BLaER1 treated with 17β-estradiol and CSF1 and Interleukin-3, amounts not matched to agents 10 nM and 100 nM (cell line): ENCODE measurements at regions not wholly inside any gene's neighbourhood (a gene's known extent, or its start where the extent isn't known, plus 50 kb on each side); places are given as distances from the start of the nearest gene placed in this dataset.
"Not testable (repeated sequence)": the region's sequence is repeated elsewhere in the genome, so short reads cannot be mapped to it uniquely, and the experiment has no call there.

Source experiments
- H3K27ac ChIP-seq, 11 experiments: shearing (Covaris generic); formaldehyde crosslinking; 2 replicates each; pipeline ENCODE4 v1.8.1; 2022
- H3K27me3 ChIP-seq, 11 experiments: shearing (Covaris generic); formaldehyde crosslinking; 2 replicates each; pipeline ENCODE4 v1.8.1; 2022
- H3K36me3 ChIP-seq, 11 experiments: shearing (Covaris generic); formaldehyde crosslinking; 2 replicates each; pipeline ENCODE4 v1.8.1; 2022
- H3K4me1 ChIP-seq, 10 experiments: shearing (Covaris generic); formaldehyde crosslinking; 2 replicates each; pipeline ENCODE4 v1.8.1; 2022
- H3K4me2 ChIP-seq, 11 experiments: shearing (Covaris generic); formaldehyde crosslinking; 2 replicates each; pipeline ENCODE4 v1.8.1; 2022
- H3K4me3 ChIP-seq, 10 experiments: shearing (Covaris generic); formaldehyde crosslinking; 2 replicates each; pipeline ENCODE4 v1.8.1; 2022
- H3K9ac ChIP-seq, 11 experiments: shearing (Covaris generic); formaldehyde crosslinking; 2 replicates each; pipeline ENCODE4 v1.8.1; 2022
- H3K9me3 ChIP-seq, 11 experiments: shearing (Covaris generic); formaldehyde crosslinking; replicated peaks in 1 of 11; 2 replicates each; pipeline ENCODE4 v1.8.1; 2022
- H4K20me1 ChIP-seq, 11 experiments: shearing (Covaris generic); formaldehyde crosslinking; 2 replicates each; pipeline ENCODE4 v1.8.1; 2022
- Cebpa-rat ChIP-seq, 11 experiments: shearing (Covaris generic); IDR thresholded peaks; 2 replicates each; pipeline ENCODE4 v1.8.1; 2022

DNA sequence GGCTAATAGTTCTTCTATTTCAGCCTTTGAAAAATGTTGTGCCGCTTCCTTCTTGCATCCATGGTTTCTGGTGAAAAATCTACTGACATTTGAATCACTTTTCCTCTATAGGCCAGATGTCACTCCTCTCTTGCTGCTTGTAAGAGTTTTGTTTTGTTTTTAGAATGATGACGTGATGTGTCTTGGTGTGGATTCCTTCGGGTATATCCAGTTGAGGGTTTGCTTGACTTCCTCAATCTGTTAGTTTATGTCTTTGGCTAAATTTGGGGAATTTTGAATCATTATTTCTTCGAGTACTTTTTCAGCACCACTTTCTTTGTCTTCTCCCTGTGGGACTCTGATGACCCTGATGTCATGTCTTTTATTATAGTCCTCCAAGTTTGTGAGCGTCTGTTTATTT, 175.5 kb downstream of the MYLK4 start:
- no peak for TF ChIP-seq Cebpa-rat (IDR thresholded peaks at IDR 0.05)
- Histone ChIP-seq H4K20me1 (no peaks in the 10 kb centered on the region), H3K9ac (no peak overlapping the region), H3K9me3 (peaks cover 8 to 39% (median 23%) of the 10 kb centered on the region in 11 experiments; a peak in 17 of 22 replicates), H3K27me3 (no peaks in the 10 kb centered on the region), H3K4me3 (no peak overlapping the region), H3K4me1 (peaks cover 0 to 30% (median 16%) of the 10 kb centered on the region in 10 experiments; a peak in 15 of 20 replicates), H3K4me2 (peak overlapping the region in 5 of 11 experiments; percentile 1 to 65 (median 25); a peak in 8 of 22 replicates), H3K27ac (no peak overlapping the region), H3K36me3 (no peaks in the 10 kb centered on the region)

- H3K9me3 ChIP-seq, result peaks cover 16 to 40% (median 27%) of the 10 kb centered on the region in 11 experiments
- H3K9ac ChIP-seq, H3K4me2 ChIP-seq, H3K36me3 ChIP-seq, H3K27ac ChIP-seq, H3K27me3 ChIP-seq, H3K4me3 ChIP-seq, H4K20me1 ChIP-seq: not testable (repeated sequence)
- H3K4me1 ChIP-seq, result peaks cover 0 to 13% (median 8%) of the 10 kb centered on the region in 10 experiments; a peak in 10 of 20 replicates
These were observed 181.3 kb downstream of the MYLK4 start for GRCh38 chr6:2569420-2569819.

DNA sequence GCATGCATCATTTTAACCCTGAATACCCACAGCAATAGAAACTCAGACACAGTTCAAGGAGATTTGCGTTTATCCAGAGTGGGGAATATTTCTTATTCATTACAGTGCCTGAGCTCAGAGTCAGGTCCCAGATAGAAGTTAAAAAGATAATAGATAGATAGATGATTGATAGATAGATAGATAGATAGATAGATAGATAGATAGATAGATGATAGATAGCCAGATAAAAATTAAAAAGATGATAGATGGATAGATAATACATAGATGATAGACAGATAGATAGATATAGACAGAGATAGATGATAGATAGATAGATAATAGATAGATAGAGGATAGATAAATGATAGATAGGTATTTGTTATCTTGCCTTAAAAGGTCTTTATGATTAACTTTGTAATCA, 184.7 kb downstream of the MYLK4 start:
- no peaks in the 10 kb centered on the region for H3K36me3 ChIP-seq
- no peak overlapping the region for H3K4me2 ChIP-seq
- no peak for TF ChIP-seq Cebpa-rat (IDR thresholded peaks at IDR 0.05)
- no peaks in the 10 kb centered on the region for H3K27me3 ChIP-seq
- H3K9me3 ChIP-seq, result peaks cover 7 to 31% (median 16%) of the 10 kb centered on the region in 11 experiments
- H3K4me3 ChIP-seq, result no peak overlapping the region
- H3K9ac ChIP-seq, result no peak overlapping the region
- no peaks in the 10 kb centered on the region for H4K20me1 ChIP-seq
- no peak overlapping the region for H3K27ac ChIP-seq
- no peaks in the 10 kb centered on the region for H3K4me1 ChIP-seq

- no peaks in the 10 kb centered on the region for H3K27me3 ChIP-seq
- TF ChIP-seq Cebpa-rat (IDR thresholded peaks at IDR 0.05), result no peak
- H3K27ac ChIP-seq, result no peak overlapping the region
These were observed 185.2 kb downstream of the MYLK4 start for GRCh38 chr6:2565499-2565898.

DNA sequence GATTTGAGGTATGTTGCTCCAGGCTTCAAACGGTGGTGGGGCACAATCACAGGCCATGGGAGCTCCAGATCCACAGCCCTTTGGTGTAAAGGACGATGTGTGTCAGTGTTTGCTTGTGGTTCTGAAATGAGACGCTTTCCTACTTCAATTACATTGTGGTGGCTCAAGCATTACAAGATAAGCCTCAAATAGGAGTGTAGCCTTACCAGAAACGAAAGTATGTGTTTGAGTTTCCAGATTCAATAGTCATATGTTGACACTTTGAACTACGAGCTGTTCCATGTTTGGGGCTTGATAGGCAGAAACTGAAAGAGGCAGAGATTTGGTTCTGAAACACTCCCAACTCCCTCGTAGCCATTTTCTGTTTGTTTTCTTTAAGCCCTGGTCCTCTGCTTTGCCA, 187.1 kb downstream of the MYLK4 start:
- no peaks in the 10 kb centered on the region for H3K4me1 ChIP-seq
- H3K4me3 ChIP-seq, result no peak overlapping the region
- H3K9me3 ChIP-seq, result peaks cover 0 to 15% (median 0%) of the 10 kb centered on the region in 11 experiments; a peak in 1 of 22 replicates
- H3K27me3 ChIP-seq, result no peaks in the 10 kb centered on the region
- no peak overlapping the region for H3K4me2 ChIP-seq
- no peak overlapping the region for H3K9ac ChIP-seq
- H4K20me1 ChIP-seq, result no peaks in the 10 kb centered on the region
- TF ChIP-seq Cebpa-rat (IDR thresholded peaks at IDR 0.05), result no peak
- no peaks in the 10 kb centered on the region for H3K36me3 ChIP-seq
- no peak overlapping the region for H3K27ac ChIP-seq

More at GRCh38 chr6:2565499-2565898, 185.2 kb downstream of the MYLK4 start:
- Histone ChIP-seq H3K9ac (no peak overlapping the region), H3K4me1 (no peaks in the 10 kb centered on the region), H3K36me3 (no peaks in the 10 kb centered on the region), H3K4me2 (no peak overlapping the region), H4K20me1 (no peaks in the 10 kb centered on the region), H3K9me3 (peaks cover 7 to 30% (median 12%) of the 10 kb centered on the region in 11 experiments; a peak in 21 of 22 replicates), H3K4me3 (no peak overlapping the region)

GRCh38 chr6:2562721-2563451, 187.8 kb downstream of the MYLK4 start:
- H3K9me3 ChIP-seq, result peaks cover 0 to 13% (median 0%) of the 10 kb centered on the region in 11 experiments; a peak in 1 of 22 replicates
- H3K27ac ChIP-seq, result no peak overlapping the region
- no peak overlapping the region for H3K4me2 ChIP-seq
- H3K36me3 ChIP-seq, result no peaks in the 10 kb centered on the region
- TF ChIP-seq Cebpa-rat (IDR thresholded peaks at IDR 0.05), result no peak
- H4K20me1 ChIP-seq, result no peaks in the 10 kb centered on the region
- H3K9ac ChIP-seq, result no peak overlapping the region
- H3K4me3 ChIP-seq, result no peak overlapping the region
- H3K4me1 ChIP-seq, result no peaks in the 10 kb centered on the region
- H3K27me3 ChIP-seq, result no peaks in the 10 kb centered on the region

DNA sequence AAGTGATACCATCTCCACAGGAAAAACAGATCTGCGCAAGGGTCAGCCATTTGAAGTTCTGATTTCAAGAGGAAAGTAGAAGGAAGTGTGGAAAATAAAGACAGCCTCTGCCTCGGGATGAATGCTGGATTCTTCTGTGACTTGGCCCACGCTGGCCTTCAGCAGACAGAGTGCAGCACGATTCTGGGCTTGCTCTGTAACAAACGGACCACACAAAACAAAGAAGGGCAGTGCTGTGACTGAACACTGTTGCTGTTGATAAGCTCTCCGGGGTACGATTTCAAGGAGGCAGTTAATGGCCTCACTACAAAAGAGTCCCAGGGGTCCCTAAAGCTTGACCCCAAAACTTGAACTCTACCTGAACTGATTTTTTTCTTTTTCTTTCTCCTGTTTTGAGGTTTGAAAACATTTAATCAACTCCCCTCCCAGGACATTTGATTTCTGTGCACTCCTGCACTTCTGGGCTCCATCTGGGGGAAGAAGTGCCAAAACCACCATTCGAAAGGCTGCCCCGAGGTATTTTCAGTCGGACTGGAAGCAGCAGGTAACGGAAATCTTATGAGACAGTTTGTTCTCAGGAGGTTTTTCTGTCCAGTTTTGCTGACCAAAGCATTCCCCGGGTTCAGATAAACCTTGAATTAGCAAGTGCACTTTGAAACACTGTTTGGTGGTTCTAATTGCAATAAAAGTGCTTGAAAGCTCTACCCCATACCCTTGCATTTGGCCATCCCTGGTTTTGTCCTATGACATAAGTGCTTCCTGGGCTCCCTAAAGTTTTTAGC, 189.6 kb downstream of the MYLK4 start:
- Histone ChIP-seq H3K27ac (no peak overlapping the region), H3K4me2 (no peak overlapping the region), H3K9me3 (peaks cover 0 to 3% (median 0%) of the 10 kb centered on the region in 11 experiments; a peak in 1 of 22 replicates), H3K4me3 (no peak overlapping the region), H3K9ac (no peak overlapping the region), H4K20me1 (no peaks in the 10 kb centered on the region), H3K4me1 (no peaks in the 10 kb centered on the region), H3K36me3 (no peaks in the 10 kb centered on the region), H3K27me3 (no peaks in the 10 kb centered on the region)
- no peak for TF ChIP-seq Cebpa-rat (IDR thresholded peaks at IDR 0.05)

GRCh38 chr6:2560140-2560818, 190.4 kb downstream of the MYLK4 start:
- H4K20me1 ChIP-seq, result no peaks in the 10 kb centered on the region
- peaks cover 0 to 3% (median 0%) of the 10 kb centered on the region in 11 experiments; a peak in 1 of 22 replicates for H3K9me3 ChIP-seq
- H3K27ac ChIP-seq, result no peak overlapping the region
- H3K4me3 ChIP-seq, result no peak overlapping the region
- TF ChIP-seq Cebpa-rat (IDR thresholded peaks at IDR 0.05), result no peak
- H3K27me3 ChIP-seq, result no peaks in the 10 kb centered on the region
- no peaks in the 10 kb centered on the region for H3K36me3 ChIP-seq
- no peaks in the 10 kb centered on the region for H3K4me1 ChIP-seq
- no peak overlapping the region for H3K4me2 ChIP-seq
- no peak overlapping the region for H3K9ac ChIP-seq
